ENCODE measurements at regions not wholly inside any gene's neighbourhood (a gene's known extent, or its start where the extent isn't known, plus 50 kb on each side); places are given as distances from the start of the nearest gene placed in this dataset.

DNA sequence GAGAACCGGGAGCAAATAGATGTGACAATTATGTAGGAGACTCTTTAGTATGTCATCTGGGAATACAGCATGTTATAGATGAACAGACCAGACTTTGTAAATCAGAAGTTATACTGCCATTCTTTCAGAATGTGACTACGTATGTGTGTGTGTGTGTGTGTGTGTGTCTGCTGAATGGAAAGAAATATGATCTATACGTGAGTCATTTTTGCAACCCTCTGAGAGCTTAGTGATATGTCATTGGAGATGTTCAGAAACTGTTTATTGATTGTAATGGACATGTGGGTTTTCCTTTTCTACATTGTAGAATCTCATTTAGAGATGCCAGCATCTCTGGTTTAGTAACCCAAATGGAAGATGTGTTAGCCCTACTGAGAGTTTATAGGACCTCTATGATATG lies 731.5 kb downstream of the TLE1 start:
- H3K9ac ChIP-seq (ENCODE audit: control insufficient read depth, insufficient read depth, low read length), result no peak overlapping the region
- ChIA-PET CTCF (no interaction called here), SMC1A (ENCODE audit: uncharacterized antibody, unreplicated experiment) (no interaction called here), RAD21 (ENCODE audit: unreplicated experiment) (no interaction called here), POLR2A (no interaction called here)
- no peaks in the 10 kb centered on the region for H4K20me1 ChIP-seq (ENCODE audit: control insufficient read depth, insufficient read depth)
- no peaks in the 10 kb centered on the region for H3K27me3 ChIP-seq (replicated peaks in 1 of 2; ENCODE audit: control insufficient read depth in 2 of 2, insufficient read depth in 2 of 2, low read length in 1 of 2)
- intact Hi-C loops (cut with micrococcal nuclease; ENCODE audit: unreplicated experiment) (no loop called here), in situ Hi-C loops (cut with MboI) (no loop called here)
- no peak for FAIRE-seq
- BruUV-seq (replicated peaks), result no TSS peak
- no peak for DNase-seq (ENCODE audit: low read depth, low spot score)
- no peak overlapping the region for H3K4me3 ChIP-seq
- no peak overlapping the region for H2AFZ ChIP-seq (ENCODE audit: control insufficient read depth, low read depth, low read length)
- TF ChIP-seq, protein P1, sequence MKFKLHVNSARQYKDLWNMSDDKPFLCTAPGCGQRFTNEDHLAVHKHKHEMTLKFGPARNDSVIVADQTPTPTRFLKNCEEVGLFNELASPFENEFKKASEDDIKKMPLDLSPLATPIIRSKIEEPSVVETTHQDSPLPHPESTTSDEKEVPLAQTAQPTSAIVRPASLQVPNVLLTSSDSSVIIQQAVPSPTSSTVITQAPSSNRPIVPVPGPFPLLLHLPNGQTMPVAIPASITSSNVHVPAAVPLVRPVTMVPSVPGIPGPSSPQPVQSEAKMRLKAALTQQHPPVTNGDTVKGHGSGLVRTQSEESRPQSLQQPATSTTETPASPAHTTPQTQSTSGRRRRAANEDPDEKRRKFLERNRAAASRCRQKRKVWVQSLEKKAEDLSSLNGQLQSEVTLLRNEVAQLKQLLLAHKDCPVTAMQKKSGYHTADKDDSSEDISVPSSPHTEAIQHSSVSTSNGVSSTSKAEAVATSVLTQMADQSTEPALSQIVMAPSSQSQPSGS (IDR thresholded peaks at IDR 0.05; ENCODE audit: low read length), result no peak
- TF ChIP-seq SP1 (IDR thresholded peaks at IDR 0.05; ENCODE audit: low read depth, low read length), result no peak
- TF ChIP-seq ASH2L (IDR thresholded peaks at IDR 0.05; ENCODE audit: borderline replicate concordance, low read depth), result no peak
- 10% methylated on average over 3 of the region's 3 CpGs for WGBS (ENCODE audit: insufficient coverage, insufficient replicate concordance, low lambda C conversion rate, missing lambda C conversion rate)
- ATAC-seq, result no peak
- no peaks in the 10 kb centered on the region for H3K9me3 ChIP-seq (replicated peaks; ENCODE audit: control insufficient read depth, insufficient read depth, low read length)
- H3K36me3 ChIP-seq (ENCODE audit: control insufficient read depth in 2 of 2, insufficient read depth in 2 of 2, low read length in 1 of 2), result no peaks in the 10 kb centered on the region
- no peak overlapping the region for H3K4me2 ChIP-seq (ENCODE audit: control insufficient read depth, insufficient read depth)
- no peak overlapping the region for H3K27ac ChIP-seq (ENCODE audit: control insufficient read depth, insufficient read depth)
- no peaks in the 10 kb centered on the region for H3K79me2 ChIP-seq (ENCODE audit: control insufficient read depth, insufficient read depth, low read length)
- no peaks in the 10 kb centered on the region for H3K4me1 ChIP-seq (ENCODE audit: control insufficient read depth, insufficient read depth, low read length)

DNA sequence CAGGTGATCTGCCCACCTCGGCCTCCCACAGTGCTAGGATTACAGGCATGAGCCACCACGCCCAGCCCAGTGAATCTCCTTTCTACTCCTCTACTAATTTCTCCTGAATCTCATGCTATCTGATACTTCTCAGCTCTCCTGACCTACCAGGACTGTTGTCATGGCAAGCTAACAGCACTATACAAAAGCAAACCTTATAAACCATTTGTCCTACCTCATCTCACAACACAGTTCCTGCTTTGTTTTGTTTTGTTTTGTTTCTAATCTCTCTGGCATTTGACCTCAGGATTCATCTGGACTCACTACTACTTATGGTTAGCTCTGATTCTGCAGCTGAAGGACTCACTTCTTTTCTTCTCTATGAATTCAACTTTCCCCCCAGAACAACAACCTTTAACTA lies 734.8 kb downstream of the TLE1 start:
- H2AFZ ChIP-seq (ENCODE audit: control insufficient read depth, low read depth, low read length), result no peak overlapping the region
- TF ChIP-seq BACH1 (IDR thresholded peaks at IDR 0.05; ENCODE audit: borderline replicate concordance), result no peak
- TF ChIP-seq TAF1 (IDR thresholded peaks at IDR 0.05; ENCODE audit: borderline replicate concordance, low read depth, low read length), result no peak
- in situ Hi-C loops (cut with MboI) (no loop called here), intact Hi-C loops (cut with micrococcal nuclease; ENCODE audit: unreplicated experiment) (no loop called here)
- H4K20me1 ChIP-seq (ENCODE audit: control insufficient read depth, insufficient read depth), result no peaks in the 10 kb centered on the region
- FAIRE-seq (no peak), DNase-seq (ENCODE audit: low read depth, low spot score) (no peak), ATAC-seq (no peak)
- H3K36me3 ChIP-seq (ENCODE audit: control insufficient read depth in 2 of 2, insufficient read depth in 2 of 2, low read length in 1 of 2), result no peaks in the 10 kb centered on the region
- H3K9ac ChIP-seq (ENCODE audit: control insufficient read depth, insufficient read depth, low read length), result no peak overlapping the region
- ChIA-PET POLR2A (no interaction called here), RAD21 (ENCODE audit: unreplicated experiment) (no interaction called here), SMC1A (ENCODE audit: uncharacterized antibody, unreplicated experiment) (no interaction called here), CTCF (no interaction called here)
- no peaks in the 10 kb centered on the region for H3K4me1 ChIP-seq (ENCODE audit: control insufficient read depth, insufficient read depth, low read length)
- no peak overlapping the region for H3K27ac ChIP-seq (ENCODE audit: control insufficient read depth, insufficient read depth)
- no peaks in the 10 kb centered on the region for H3K79me2 ChIP-seq (ENCODE audit: control insufficient read depth, insufficient read depth, low read length)
- no peaks in the 10 kb centered on the region for H3K27me3 ChIP-seq (replicated peaks in 1 of 2; ENCODE audit: control insufficient read depth in 2 of 2, insufficient read depth in 2 of 2, low read length in 1 of 2)
- no peak overlapping the region for H3K4me3 ChIP-seq
- no peaks in the 10 kb centered on the region for H3K9me3 ChIP-seq (replicated peaks; ENCODE audit: control insufficient read depth, insufficient read depth, low read length)
- H3K4me2 ChIP-seq (ENCODE audit: control insufficient read depth, insufficient read depth), result no peak overlapping the region
- BruUV-seq (replicated peaks), result no TSS peak
- 4% methylated on average over 2 of the region's 2 CpGs for WGBS (ENCODE audit: insufficient coverage, insufficient replicate concordance, low lambda C conversion rate, missing lambda C conversion rate)

Data from GM12878 (cell line).